SK-N-SH (cell line): ENCODE measurements at regions not wholly inside any gene's neighbourhood (a gene's known extent, or its start where the extent isn't known, plus 50 kb on each side); places are given as distances from the start of the nearest gene placed in this dataset.

Experiments used
- POLR2AphosphoS5 ChIP-seq: IDR thresholded peaks from 2 replicates; pipeline ENCODE4 v1.6.1; 2012; ENCODE audit warnings: low read depth, low read length
- TF ChIP-seq, protein P1 (sequence below): fragments of 200-600 bp; sonication (generic); IDR thresholded peaks from 2 replicates; pipeline ENCODE4 v1.6.1; 2017; ENCODE audit warnings: antibody characterized with exemption, mild to moderate bottlenecking, moderate library complexity

DNA sequence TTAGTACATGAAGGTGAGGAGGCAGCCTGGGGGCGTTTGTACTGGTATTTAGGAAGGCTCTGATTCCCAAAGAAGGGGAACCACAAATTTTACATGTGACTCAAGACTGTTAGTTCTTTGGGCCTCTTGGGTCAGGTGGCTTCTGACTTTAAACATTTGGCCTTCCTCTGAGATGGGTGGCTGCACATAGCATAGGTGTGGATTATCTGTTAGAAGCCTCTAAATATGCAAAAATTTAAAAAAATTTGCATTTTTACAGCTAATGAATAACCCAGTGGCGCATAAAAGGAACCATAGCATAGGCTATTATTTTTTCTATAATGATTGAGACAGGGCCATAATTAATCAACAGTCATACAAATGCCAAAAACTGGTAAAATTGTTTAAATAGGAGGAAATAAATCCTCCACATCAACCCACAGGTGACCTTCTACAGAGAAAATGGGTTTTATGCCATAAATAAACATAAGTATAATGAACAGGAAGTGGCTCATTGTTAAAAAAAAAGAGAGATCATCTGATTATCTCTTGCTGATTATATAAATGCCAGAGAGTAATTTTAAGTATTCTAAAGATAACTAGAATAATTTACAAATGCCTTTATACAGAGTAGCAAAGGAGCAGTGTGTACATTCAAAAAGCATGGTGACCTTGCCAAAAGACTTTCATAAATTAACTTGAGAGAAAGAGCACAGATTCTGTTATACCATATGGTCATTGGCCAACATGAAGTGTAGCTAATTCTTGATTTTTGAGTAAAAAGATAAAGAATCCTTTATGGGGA lies 284.2 kb upstream of the ATP2B1 start:
- TF ChIP-seq, protein P1, sequence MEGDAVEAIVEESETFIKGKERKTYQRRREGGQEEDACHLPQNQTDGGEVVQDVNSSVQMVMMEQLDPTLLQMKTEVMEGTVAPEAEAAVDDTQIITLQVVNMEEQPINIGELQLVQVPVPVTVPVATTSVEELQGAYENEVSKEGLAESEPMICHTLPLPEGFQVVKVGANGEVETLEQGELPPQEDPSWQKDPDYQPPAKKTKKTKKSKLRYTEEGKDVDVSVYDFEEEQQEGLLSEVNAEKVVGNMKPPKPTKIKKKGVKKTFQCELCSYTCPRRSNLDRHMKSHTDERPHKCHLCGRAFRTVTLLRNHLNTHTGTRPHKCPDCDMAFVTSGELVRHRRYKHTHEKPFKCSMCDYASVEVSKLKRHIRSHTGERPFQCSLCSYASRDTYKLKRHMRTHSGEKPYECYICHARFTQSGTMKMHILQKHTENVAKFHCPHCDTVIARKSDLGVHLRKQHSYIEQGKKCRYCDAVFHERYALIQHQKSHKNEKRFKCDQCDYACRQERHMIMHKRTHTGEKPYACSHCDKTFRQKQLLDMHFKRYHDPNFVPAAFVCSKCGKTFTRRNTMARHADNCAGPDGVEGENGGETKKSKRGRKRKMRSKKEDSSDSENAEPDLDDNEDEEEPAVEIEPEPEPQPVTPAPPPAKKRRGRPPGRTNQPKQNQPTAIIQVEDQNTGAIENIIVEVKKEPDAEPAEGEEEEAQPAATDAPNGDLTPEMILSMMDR = no peak
- TF ChIP-seq POLR2AphosphoS5 = no peak
